Fibroblast of lung (primary cell): ENCODE measurements at regions not wholly inside any gene's neighbourhood (a gene's known extent, or its start where the extent isn't known, plus 50 kb on each side); places are given as distances from the start of the nearest gene placed in this dataset.

Experiments
- DNase-seq, 2 donors: peaks; one replicate each; pipeline versions ENCODE4 v3.0.0 to v3.0.0-alpha.2; 2010; ENCODE audit warnings: low read depth in 2 of 2
- H2AFZ ChIP-seq: 2 replicates; pipeline ENCODE4 v1.5.1; 2012; ENCODE audit warnings: low read length, control low read depth, inconsistent platforms
- H3K27ac ChIP-seq: 2 replicates; pipeline ENCODE4 v1.5.1; 2011; ENCODE audit warnings: low read length, control low read depth; ENCODE audit not compliant: insufficient read depth
- H3K27me3 ChIP-seq: 2 replicates; pipeline ENCODE4 v1.5.1; 2011; ENCODE audit warnings: mild to moderate bottlenecking, low read length; ENCODE audit not compliant: control insufficient read depth, insufficient read depth
- H3K36me3 ChIP-seq: 2 replicates; pipeline ENCODE4 v1.5.1; 2011; ENCODE audit warnings: low read length; ENCODE audit not compliant: control insufficient read depth, insufficient read depth
- H3K4me1 ChIP-seq: 2 replicates; pipeline ENCODE4 v1.5.1; 2011; ENCODE audit warnings: low read length; ENCODE audit not compliant: control insufficient read depth, insufficient read depth; ENCODE audit errors: extremely low read depth
- H3K4me2 ChIP-seq: 2 replicates; pipeline ENCODE4 v1.5.1; 2011; ENCODE audit warnings: low read length, control low read depth; ENCODE audit not compliant: insufficient read depth; ENCODE audit errors: extremely low read depth
- H3K4me3 ChIP-seq, 4 experiments: fragments of 200-600 bp in 1 of 4; sonication (generic) in 1 of 4; replicated peaks in 1 of 4; 2 replicates each; pipeline ENCODE4 v1.5.1; 2011 to 2016; ENCODE audit warnings: low read length in 4 of 4, low read depth in 3 of 4, mild to moderate bottlenecking in 3 of 4, control low read depth in 2 of 4, inconsistent platforms in 1 of 4, mixed read lengths in 1 of 4; ENCODE audit not compliant: insufficient read depth in 1 of 4; ENCODE audit errors: control extremely low read depth in 1 of 4
- H3K79me2 ChIP-seq: 2 replicates; pipeline ENCODE4 v1.5.1; 2012; ENCODE audit warnings: mild to moderate bottlenecking, low read length, inconsistent platforms; ENCODE audit not compliant: control insufficient read depth, insufficient read depth
- H3K9ac ChIP-seq: 2 replicates; pipeline ENCODE4 v1.5.1; 2011; ENCODE audit warnings: mild to moderate bottlenecking, low read length, control low read depth; ENCODE audit not compliant: insufficient read depth
- H3K9me3 ChIP-seq: 2 replicates; pipeline ENCODE4 v1.5.1; 2012; ENCODE audit warnings: low read depth, low read length; ENCODE audit not compliant: control insufficient read depth, insufficient read depth
- H4K20me1 ChIP-seq: 2 replicates; pipeline ENCODE4 v1.5.1; 2011; ENCODE audit warnings: low read length; ENCODE audit not compliant: control insufficient read depth, insufficient read depth; ENCODE audit errors: extremely low read depth
- EZH2 ChIP-seq: IDR thresholded peaks from 2 replicates; pipeline ENCODE4 v1.5.1; 2012; ENCODE audit warnings: low read length, control low read depth, mild to moderate bottlenecking; ENCODE audit errors: missing control alignments
- TF ChIP-seq, protein P1 (sequence below), 2 donors: IDR thresholded peaks in 1 of 2; conservative IDR thresholded peaks in 1 of 2; 1 replicate in 1 of 2; 2 replicates in 1 of 2; pipeline ENCODE4 v1.5.1; 2011 to 2012; ENCODE audit warnings: low read length in 2 of 2, control low read depth in 1 of 2, inconsistent platforms in 1 of 2, low read depth in 1 of 2, mild to moderate bottlenecking in 1 of 2

DNA sequence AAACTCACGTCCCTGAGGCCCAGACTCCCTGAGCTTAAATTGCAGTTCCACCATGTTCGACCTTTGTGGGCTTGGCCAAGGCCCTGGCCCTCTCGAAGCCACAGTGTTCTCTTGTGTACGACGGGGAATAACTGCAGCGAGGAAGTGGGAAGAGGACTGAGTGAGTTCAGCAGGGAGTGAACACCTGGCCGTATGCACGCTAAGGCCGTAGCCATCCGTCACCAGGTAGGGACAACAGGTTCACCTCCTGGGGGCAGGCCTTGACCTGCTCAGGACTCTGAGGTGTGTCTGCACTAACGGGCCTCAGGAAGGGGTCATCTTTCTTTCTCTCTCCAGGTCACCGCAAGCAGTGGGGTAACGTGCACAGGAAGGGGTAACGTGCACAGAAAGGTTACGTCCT is 67.2 kb upstream of the CTBP2 start:
- TF ChIP-seq, protein P1, sequence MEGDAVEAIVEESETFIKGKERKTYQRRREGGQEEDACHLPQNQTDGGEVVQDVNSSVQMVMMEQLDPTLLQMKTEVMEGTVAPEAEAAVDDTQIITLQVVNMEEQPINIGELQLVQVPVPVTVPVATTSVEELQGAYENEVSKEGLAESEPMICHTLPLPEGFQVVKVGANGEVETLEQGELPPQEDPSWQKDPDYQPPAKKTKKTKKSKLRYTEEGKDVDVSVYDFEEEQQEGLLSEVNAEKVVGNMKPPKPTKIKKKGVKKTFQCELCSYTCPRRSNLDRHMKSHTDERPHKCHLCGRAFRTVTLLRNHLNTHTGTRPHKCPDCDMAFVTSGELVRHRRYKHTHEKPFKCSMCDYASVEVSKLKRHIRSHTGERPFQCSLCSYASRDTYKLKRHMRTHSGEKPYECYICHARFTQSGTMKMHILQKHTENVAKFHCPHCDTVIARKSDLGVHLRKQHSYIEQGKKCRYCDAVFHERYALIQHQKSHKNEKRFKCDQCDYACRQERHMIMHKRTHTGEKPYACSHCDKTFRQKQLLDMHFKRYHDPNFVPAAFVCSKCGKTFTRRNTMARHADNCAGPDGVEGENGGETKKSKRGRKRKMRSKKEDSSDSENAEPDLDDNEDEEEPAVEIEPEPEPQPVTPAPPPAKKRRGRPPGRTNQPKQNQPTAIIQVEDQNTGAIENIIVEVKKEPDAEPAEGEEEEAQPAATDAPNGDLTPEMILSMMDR (conservative IDR thresholded peaks at IDR 0.05 in 1 of 2, IDR thresholded peaks at IDR 0.05 in 1 of 2; ENCODE audit: low read depth in 1 of 2, low read length in 2 of 2): no peak
- TF ChIP-seq EZH2: no peak
- no peak overlapping the region for H3K27ac ChIP-seq

DNA sequence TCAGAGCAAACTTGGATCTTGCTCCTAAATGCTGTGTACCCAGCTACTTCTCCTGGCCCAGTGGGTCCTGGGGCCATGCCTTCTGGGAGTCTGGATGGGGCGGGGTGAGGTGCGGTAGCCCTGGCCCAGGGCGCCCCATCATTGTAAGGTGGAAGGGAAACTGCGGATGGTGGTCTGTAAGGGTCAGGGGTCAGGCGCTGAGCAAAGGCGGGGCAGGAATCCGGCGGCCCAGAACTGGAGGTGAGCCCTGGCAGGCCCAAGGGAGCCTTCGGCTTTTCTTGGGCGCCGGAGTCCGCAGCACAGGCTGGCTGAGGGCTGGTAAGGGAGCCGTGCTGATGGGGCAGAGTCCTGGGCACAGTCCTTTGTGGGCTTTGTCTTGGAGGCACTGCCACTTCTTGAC is 66.5 kb upstream of the CTBP2 start:
- Histone ChIP-seq H3K4me1 (peaks cover 7% of the 10 kb centered on the region), H3K36me3 (no peaks in the 10 kb centered on the region), H3K9me3 (no peaks in the 10 kb centered on the region), H3K79me2 (no peaks in the 10 kb centered on the region), H4K20me1 (no peaks in the 10 kb centered on the region), H3K27ac (no peak overlapping the region), H3K27me3 (no peaks in the 10 kb centered on the region), H3K4me2 (no peak overlapping the region), H3K4me3 (no peak overlapping the region), H2AFZ (no peak overlapping the region), H3K9ac (no peak overlapping the region)
- no peak for TF ChIP-seq EZH2
- TF ChIP-seq, protein P1 (conservative IDR thresholded peaks at IDR 0.05 in 1 of 2, IDR thresholded peaks at IDR 0.05 in 1 of 2; ENCODE audit: low read depth in 1 of 2, low read length in 2 of 2): no peak
- no peak for DNase-seq

More for the DNA sequence above, 67.2 kb upstream of the CTBP2 start:
- H3K36me3 ChIP-seq: no peaks in the 10 kb centered on the region
- DNase-seq: no peak
- no peak overlapping the region for H3K9ac ChIP-seq
- no peak overlapping the region for H3K4me3 ChIP-seq
- no peaks in the 10 kb centered on the region for H3K27me3 ChIP-seq
- H3K4me1 ChIP-seq: peaks cover 7% of the 10 kb centered on the region
- no peak overlapping the region for H2AFZ ChIP-seq
- no peaks in the 10 kb centered on the region for H3K9me3 ChIP-seq
- H3K79me2 ChIP-seq: no peaks in the 10 kb centered on the region
- no peaks in the 10 kb centered on the region for H4K20me1 ChIP-seq
- no peak overlapping the region for H3K4me2 ChIP-seq

DNA sequence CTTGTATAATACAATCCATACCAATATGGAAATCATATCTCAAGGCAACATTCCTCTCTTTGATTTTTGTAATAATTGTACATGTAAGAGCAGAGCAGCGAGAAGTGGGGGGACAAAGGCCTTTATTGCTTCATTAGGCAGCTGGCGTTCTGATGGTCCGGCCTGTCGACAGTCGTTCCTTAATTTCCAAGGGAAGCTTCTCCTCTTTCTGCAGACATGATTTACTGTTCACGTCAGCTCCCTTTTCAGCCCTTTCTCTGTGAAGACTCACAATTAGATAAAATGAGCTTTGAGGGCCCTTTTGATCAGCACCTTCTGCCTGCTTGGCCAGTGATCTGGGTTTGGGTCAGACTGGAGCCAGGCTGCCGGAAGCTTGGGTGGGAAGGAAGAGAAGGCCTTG is 65.6 kb upstream of the CTBP2 start:
- Histone ChIP-seq H3K9ac (no peak overlapping the region), H3K27me3 (no peaks in the 10 kb centered on the region), H3K27ac (no peak overlapping the region), H4K20me1 (no peaks in the 10 kb centered on the region), H3K36me3 (no peaks in the 10 kb centered on the region), H3K79me2 (no peaks in the 10 kb centered on the region), H3K4me3 (no peak overlapping the region), H2AFZ (no peak overlapping the region), H3K4me1 (peaks cover under 1% of the 10 kb centered on the region), H3K9me3 (no peaks in the 10 kb centered on the region), H3K4me2 (no peak overlapping the region)
- TF ChIP-seq, protein P1 (conservative IDR thresholded peaks at IDR 0.05 in 1 of 2, IDR thresholded peaks at IDR 0.05 in 1 of 2; ENCODE audit: low read depth in 1 of 2, low read length in 2 of 2): no peak
- no peak for TF ChIP-seq EZH2
- DNase-seq: no peak
